Osteoblast (primary cell): ENCODE measurements at regions not wholly inside any gene's neighbourhood (a gene's known extent, or its start where the extent isn't known, plus 50 kb on each side); places are given as distances from the start of the nearest gene placed in this dataset.
A peak's percentile ranks its signal among the peaks of the same experiment; 100 is the strongest.

Source experiments
- DNase-seq: peaks from one replicate; pipeline ENCODE4 v3.0.0; 2011; ENCODE audit warnings: low spot score, mixed read lengths; ENCODE audit not compliant: insufficient read length; ENCODE audit errors: missing footprints
- H2AFZ ChIP-seq: 2 replicates; pipeline ENCODE4 v1.6.0; 2011; ENCODE audit warnings: mild to moderate bottlenecking, low read length
- H3K27ac ChIP-seq: 2 replicates; pipeline ENCODE4 v1.5.1; 2011; ENCODE audit warnings: mild to moderate bottlenecking, low read depth, low read length, moderate library complexity
- H3K27me3 ChIP-seq: 2 replicates; pipeline ENCODE4 v1.6.0; 2012; ENCODE audit warnings: mild to moderate bottlenecking, control low read depth, inconsistent platforms, low read length, moderate library complexity; ENCODE audit not compliant: insufficient read depth
- H3K36me3 ChIP-seq: 2 replicates; pipeline ENCODE4 v1.5.1; 2011; ENCODE audit warnings: mild to moderate bottlenecking, low read length, control low read depth, moderate library complexity; ENCODE audit not compliant: insufficient read depth
- H3K4me1 ChIP-seq: 2 replicates; pipeline ENCODE4 v1.5.1; 2011; ENCODE audit warnings: mild to moderate bottlenecking, low read length, control low read depth, moderate library complexity; ENCODE audit not compliant: insufficient read depth
- H3K4me2 ChIP-seq: 2 replicates; pipeline ENCODE4 v1.6.0; 2011; ENCODE audit warnings: mild to moderate bottlenecking, low read length; ENCODE audit not compliant: insufficient read depth
- H3K4me3 ChIP-seq: fragments of 200-600 bp; sonication (generic); 3 replicates; pipeline ENCODE4 v1.5.1; 2012; ENCODE audit warnings: mild to moderate bottlenecking, low read length, inconsistent platforms; ENCODE audit not compliant: insufficient read depth
- H3K79me2 ChIP-seq: 2 replicates; pipeline ENCODE4 v1.6.0; 2012; ENCODE audit warnings: mild to moderate bottlenecking, low read length, control low read depth, inconsistent platforms; ENCODE audit not compliant: insufficient read depth
- H3K9me3 ChIP-seq: 2 replicates; pipeline ENCODE4 v1.5.1; 2011; ENCODE audit warnings: low read depth, low read length, control low read depth
- H4K20me1 ChIP-seq: 2 replicates; pipeline ENCODE4 v1.6.0; 2012; ENCODE audit warnings: mild to moderate bottlenecking, low read length, control low read depth; ENCODE audit not compliant: insufficient read depth
- TF ChIP-seq, protein P1 (sequence below): IDR thresholded peaks from 2 replicates; pipeline ENCODE4 v1.5.1; 2011; ENCODE audit warnings: mild to moderate bottlenecking, low read depth, low read length, moderate library complexity; ENCODE audit errors: extremely low read depth

DNA sequence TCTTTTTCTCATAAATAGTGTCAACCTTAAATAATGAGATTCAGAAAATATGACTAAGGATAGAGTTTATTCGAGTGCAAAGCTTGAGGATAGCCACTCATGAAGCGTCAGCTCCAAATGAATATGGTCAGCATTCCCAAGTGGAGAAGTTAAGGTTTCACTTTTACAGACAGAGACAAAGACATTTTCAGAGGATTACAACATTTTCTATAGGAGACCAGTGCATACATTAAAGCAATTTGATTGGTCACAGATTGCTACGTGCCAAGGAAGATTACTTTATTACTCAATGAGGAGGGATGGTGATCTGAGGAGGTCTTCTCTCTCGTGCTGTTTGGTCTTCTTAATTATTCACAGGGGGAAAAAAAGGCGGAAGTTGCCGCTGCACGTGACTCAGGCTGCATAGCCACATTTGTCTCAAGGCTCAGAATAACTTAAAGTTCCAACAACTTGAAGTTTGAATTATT is 60.1 kb upstream of the SPATA31C2 start:
- TF ChIP-seq, protein P1, sequence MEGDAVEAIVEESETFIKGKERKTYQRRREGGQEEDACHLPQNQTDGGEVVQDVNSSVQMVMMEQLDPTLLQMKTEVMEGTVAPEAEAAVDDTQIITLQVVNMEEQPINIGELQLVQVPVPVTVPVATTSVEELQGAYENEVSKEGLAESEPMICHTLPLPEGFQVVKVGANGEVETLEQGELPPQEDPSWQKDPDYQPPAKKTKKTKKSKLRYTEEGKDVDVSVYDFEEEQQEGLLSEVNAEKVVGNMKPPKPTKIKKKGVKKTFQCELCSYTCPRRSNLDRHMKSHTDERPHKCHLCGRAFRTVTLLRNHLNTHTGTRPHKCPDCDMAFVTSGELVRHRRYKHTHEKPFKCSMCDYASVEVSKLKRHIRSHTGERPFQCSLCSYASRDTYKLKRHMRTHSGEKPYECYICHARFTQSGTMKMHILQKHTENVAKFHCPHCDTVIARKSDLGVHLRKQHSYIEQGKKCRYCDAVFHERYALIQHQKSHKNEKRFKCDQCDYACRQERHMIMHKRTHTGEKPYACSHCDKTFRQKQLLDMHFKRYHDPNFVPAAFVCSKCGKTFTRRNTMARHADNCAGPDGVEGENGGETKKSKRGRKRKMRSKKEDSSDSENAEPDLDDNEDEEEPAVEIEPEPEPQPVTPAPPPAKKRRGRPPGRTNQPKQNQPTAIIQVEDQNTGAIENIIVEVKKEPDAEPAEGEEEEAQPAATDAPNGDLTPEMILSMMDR, result no peak
- Histone ChIP-seq H3K79me2 (no peaks in the 10 kb centered on the region), H2AFZ (peak overlapping the region; percentile 75), H3K4me3 (peak overlapping the region; percentile 59), H3K27me3 (no peaks in the 10 kb centered on the region), H3K9me3 (no peaks in the 10 kb centered on the region), H3K4me1 (peaks cover 14% of the 10 kb centered on the region), H3K27ac (peak overlapping the region; percentile 33), H3K36me3 (no peaks in the 10 kb centered on the region), H4K20me1 (no peaks in the 10 kb centered on the region), H3K4me2 (peak overlapping the region; percentile 77)
- peak; percentile 77 for DNase-seq

DNA sequence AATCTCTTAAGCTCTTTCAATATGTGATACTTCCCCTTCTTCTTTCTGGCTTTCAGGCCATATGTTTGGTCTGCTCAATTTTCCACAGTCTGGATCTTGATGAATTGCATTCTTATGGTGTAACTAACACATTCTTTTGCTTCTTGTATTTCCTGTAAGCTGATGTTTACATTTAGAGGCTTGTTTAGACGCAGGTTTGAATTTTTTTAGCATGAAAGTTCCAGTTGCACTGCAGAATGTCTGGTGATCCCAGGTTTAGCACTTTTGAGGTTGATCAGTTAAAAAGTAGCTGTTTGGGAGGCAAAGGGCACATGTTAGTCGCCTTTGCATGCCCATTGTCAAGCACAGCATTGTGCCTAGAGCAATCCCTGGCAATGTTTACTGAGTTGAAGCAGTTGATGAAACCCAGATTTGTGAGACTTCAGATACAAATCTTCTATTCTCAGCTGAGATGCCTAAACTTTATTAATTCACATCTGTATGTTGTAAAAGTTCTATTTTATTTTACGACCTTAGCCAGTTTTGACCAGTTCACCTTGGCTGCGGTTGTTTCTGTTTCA is 59.6 kb upstream of the SPATA31C2 start:
- Histone ChIP-seq H3K27ac (peak overlapping the region; percentile 33), H2AFZ (peak overlapping the region; percentile 75), H3K27me3 (no peaks in the 10 kb centered on the region), H3K9me3 (no peaks in the 10 kb centered on the region), H3K4me2 (peak overlapping the region; percentile 77), H3K36me3 (no peaks in the 10 kb centered on the region), H3K4me3 (peak overlapping the region; percentile 59), H3K79me2 (no peaks in the 10 kb centered on the region), H4K20me1 (no peaks in the 10 kb centered on the region), H3K4me1 (peaks cover 14% of the 10 kb centered on the region)
- DNase-seq, result peak; percentile 43
- TF ChIP-seq, protein P1, result no peak

DNA sequence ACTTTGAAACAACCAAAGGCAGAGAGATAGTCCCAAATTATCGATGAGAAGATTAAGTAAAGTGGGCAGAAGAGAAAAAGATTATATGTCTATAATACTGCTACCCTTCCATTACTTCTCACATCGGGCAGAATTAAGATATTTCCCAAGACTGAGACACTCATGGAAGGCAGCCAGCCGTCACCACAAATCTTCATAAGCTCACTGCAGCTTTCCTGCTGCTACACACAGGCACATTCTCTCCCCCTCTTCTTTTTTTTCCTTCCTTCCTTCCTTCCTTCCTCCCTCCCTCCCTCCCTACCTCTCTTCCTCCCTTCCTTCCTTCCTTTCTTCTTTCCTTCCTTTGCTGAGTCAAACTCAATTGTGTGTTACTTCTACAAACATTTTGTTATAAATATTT is 58.7 kb upstream of the SPATA31C2 start:
- H3K36me3 ChIP-seq, result no peaks in the 10 kb centered on the region
- no peak overlapping the region for H3K27ac ChIP-seq
- peak overlapping the region; percentile 77 for H3K4me2 ChIP-seq
- no peaks in the 10 kb centered on the region for H3K27me3 ChIP-seq
- peaks cover 14% of the 10 kb centered on the region for H3K4me1 ChIP-seq
- TF ChIP-seq, protein P1, result no peak
- no peak overlapping the region for H3K4me3 ChIP-seq
- H2AFZ ChIP-seq, result no peak overlapping the region
- H3K9me3 ChIP-seq, result no peaks in the 10 kb centered on the region
- H3K79me2 ChIP-seq, result no peaks in the 10 kb centered on the region
- peak; percentile 62 for DNase-seq
- H4K20me1 ChIP-seq, result no peaks in the 10 kb centered on the region

DNA sequence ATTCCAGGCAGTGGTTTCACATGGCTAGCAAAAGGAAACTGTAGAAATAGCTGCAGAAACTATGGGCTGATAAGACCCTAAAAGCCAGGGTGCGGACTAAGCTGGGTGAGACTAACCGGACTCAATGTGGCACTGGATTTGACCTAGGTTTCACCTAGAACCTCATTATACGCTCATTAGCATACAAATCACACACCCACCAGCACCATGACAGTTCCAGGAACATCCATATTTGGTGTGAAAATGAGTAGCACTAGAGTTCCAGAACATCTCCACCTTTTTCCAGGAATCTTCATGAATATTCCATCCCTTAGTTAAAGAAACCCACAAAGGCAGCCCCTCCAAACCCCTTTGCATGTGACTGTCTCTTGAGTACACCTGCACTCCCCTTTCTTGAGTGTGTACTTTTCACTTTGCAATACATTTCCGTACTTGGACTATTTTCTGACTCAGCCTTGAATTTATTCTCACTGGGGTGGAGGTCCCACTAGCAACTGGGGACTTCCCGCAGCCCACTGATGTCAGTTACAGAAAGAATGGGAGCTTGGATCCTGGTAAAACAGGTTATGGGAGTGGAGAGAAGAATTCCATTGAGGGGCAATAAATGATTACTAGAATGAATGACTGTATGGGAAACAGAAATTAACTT is 58.0 kb upstream of the SPATA31C2 start:
- TF ChIP-seq, protein P1, result no peak
- no peak overlapping the region for H3K27ac ChIP-seq
- H3K4me3 ChIP-seq, result no peak overlapping the region
- DNase-seq, result no peak
- no peaks in the 10 kb centered on the region for H3K36me3 ChIP-seq
- H3K4me1 ChIP-seq, result peaks cover 14% of the 10 kb centered on the region
- H2AFZ ChIP-seq, result no peak overlapping the region
- H3K4me2 ChIP-seq, result no peak overlapping the region
- no peaks in the 10 kb centered on the region for H3K79me2 ChIP-seq
- H4K20me1 ChIP-seq, result no peaks in the 10 kb centered on the region
- no peaks in the 10 kb centered on the region for H3K9me3 ChIP-seq
- no peaks in the 10 kb centered on the region for H3K27me3 ChIP-seq
